ENCODE measurements at regions not wholly inside any gene's neighbourhood (a gene's known extent, or its start where the extent isn't known, plus 50 kb on each side); places are given as distances from the start of the nearest gene placed in this dataset.

DNA sequence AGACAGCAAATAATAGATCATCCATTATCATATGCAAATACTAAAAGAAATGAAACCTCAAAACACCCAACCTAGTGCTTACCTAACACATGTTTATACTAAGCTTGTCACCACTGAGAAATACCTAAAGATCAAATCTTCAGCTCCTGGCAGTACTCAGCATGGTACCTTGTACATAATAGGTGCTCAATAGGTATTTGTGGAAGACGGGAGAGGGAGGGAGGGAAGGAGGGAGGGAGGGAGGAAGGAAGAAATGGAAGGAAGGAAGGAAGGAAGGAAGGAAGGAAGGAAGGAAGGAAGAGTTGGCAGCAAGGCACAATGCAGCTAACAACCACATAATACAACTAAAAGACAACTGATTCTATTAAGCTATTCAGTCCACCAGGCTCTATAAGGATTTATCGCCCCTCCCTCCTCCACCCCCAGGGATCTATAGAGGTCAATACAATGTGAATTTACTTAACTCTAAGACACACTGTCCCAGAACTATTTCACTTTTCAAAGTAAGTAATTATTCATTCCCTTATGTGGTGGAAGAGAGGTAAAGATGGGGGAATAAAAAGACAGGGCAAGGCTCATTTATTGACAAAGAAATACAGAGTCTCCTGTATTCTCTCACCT is 328.9 kb downstream of the PAPSS1 start:
- Histone ChIP-seq H3K27me3 (replicated peaks in 1 of 4; ENCODE audit: control extremely low read depth in 1 of 4, control insufficient read depth in 3 of 4, insufficient read depth in 4 of 4, low read length in 3 of 4) (no peaks in the 10 kb centered on the region), H3K9me3 (ENCODE audit: control extremely low read depth in 1 of 3, control insufficient read depth in 2 of 3, insufficient read depth in 1 of 3, low read length in 2 of 3) (no peaks in the 10 kb centered on the region), H3K79me2 (ENCODE audit: control insufficient read depth, insufficient read depth, low read length) (no peaks in the 10 kb centered on the region), H3K4me3 (ENCODE audit: control extremely low read depth in 1 of 5, extremely low read depth in 1 of 5, insufficient read depth in 1 of 5, low read depth in 2 of 5, low read length in 4 of 5) (no peak overlapping the region), H2AFZ (ENCODE audit: insufficient read depth, low read depth, low read length, poor library complexity, severe bottlenecking) (no peak overlapping the region), H3K4me2 (replicated peaks; ENCODE audit: low read depth, low read length, poor library complexity, severe bottlenecking) (no peak overlapping the region), H4K20me1 (ENCODE audit: control insufficient read depth, insufficient read depth, low read length, poor library complexity, severe bottlenecking) (no peaks in the 10 kb centered on the region), H3K9ac (ENCODE audit: low read length) (no peak overlapping the region), H3K4me1 (ENCODE audit: control insufficient read depth in 2 of 2, insufficient read depth in 2 of 2, low read length in 2 of 2) (no peaks in the 10 kb centered on the region), H3K27ac (ENCODE audit: low read length in 2 of 2) (no peak overlapping the region), H3K36me3 (replicated peaks in 1 of 2; ENCODE audit: control extremely low read depth in 1 of 2, control insufficient read depth in 1 of 2, extremely low read depth in 1 of 2, insufficient read depth in 2 of 2, low read length in 1 of 2) (no peaks in the 10 kb centered on the region)
- H3K27ac Mint-ChIP-seq = no peak overlapping the region
- WGBS (ENCODE audit: insufficient coverage) = no CpG with 5 or more reads among the region's 2 CpGs
- no peak overlapping the region for H3K4me3 Mint-ChIP-seq
- ChIA-PET POLR2A (no interaction called here), CTCF (no interaction called here)
- peaks cover 2% of the 10 kb centered on the region for H3K9me3 Mint-ChIP-seq (ENCODE audit: insufficient read depth)
- TF ChIP-seq EZH2 (IDR thresholded peaks at IDR 0.05; ENCODE audit: borderline replicate concordance, insufficient read depth, low read depth, low read length, poor library complexity, severe bottlenecking) = no peak
- TF ChIP-seq, protein P1, sequence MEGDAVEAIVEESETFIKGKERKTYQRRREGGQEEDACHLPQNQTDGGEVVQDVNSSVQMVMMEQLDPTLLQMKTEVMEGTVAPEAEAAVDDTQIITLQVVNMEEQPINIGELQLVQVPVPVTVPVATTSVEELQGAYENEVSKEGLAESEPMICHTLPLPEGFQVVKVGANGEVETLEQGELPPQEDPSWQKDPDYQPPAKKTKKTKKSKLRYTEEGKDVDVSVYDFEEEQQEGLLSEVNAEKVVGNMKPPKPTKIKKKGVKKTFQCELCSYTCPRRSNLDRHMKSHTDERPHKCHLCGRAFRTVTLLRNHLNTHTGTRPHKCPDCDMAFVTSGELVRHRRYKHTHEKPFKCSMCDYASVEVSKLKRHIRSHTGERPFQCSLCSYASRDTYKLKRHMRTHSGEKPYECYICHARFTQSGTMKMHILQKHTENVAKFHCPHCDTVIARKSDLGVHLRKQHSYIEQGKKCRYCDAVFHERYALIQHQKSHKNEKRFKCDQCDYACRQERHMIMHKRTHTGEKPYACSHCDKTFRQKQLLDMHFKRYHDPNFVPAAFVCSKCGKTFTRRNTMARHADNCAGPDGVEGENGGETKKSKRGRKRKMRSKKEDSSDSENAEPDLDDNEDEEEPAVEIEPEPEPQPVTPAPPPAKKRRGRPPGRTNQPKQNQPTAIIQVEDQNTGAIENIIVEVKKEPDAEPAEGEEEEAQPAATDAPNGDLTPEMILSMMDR (IDR thresholded peaks at IDR 0.05) = no peak
- H3K27me3 Mint-ChIP-seq = no peaks in the 10 kb centered on the region
- DNase-seq = no peak
- ATAC-seq (ENCODE audit: low read depth) = no peak
- no peaks in the 10 kb centered on the region for H3K4me1 Mint-ChIP-seq
- intact Hi-C loops (cut with micrococcal nuclease) = no loop called here

DNA sequence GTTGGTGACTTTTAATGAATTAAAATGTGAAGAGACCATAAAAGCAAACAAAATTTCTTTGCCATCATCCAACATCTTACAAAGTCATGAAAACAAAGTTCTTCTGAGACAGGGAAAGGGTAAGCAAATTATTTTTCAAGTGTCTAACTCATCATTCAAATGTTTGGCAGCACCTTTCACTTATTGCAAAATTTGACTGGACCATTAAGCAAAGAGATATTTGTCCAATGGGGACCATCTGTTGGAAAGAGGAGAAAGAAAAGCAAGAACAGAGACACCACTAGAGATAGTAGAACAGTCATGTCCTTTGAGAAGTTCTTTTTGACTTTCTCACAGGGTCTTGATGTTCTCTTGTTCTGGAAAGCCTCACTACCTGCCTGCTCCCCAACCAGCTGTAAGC is 330.1 kb downstream of the PAPSS1 start:
- Histone ChIP-seq H3K9me3 (ENCODE audit: control extremely low read depth in 1 of 3, control insufficient read depth in 2 of 3, insufficient read depth in 1 of 3, low read length in 2 of 3) (no peaks in the 10 kb centered on the region), H3K27me3 (replicated peaks in 1 of 4; ENCODE audit: control extremely low read depth in 1 of 4, control insufficient read depth in 3 of 4, insufficient read depth in 4 of 4, low read length in 3 of 4) (no peaks in the 10 kb centered on the region), H3K36me3 (replicated peaks in 1 of 2; ENCODE audit: control extremely low read depth in 1 of 2, control insufficient read depth in 1 of 2, extremely low read depth in 1 of 2, insufficient read depth in 2 of 2, low read length in 1 of 2) (no peaks in the 10 kb centered on the region), H2AFZ (ENCODE audit: insufficient read depth, low read depth, low read length, poor library complexity, severe bottlenecking) (no peak overlapping the region), H3K79me2 (ENCODE audit: control insufficient read depth, insufficient read depth, low read length) (no peaks in the 10 kb centered on the region), H3K4me1 (ENCODE audit: control insufficient read depth in 2 of 2, insufficient read depth in 2 of 2, low read length in 2 of 2) (no peaks in the 10 kb centered on the region), H3K4me2 (replicated peaks; ENCODE audit: low read depth, low read length, poor library complexity, severe bottlenecking) (no peak overlapping the region), H3K27ac (ENCODE audit: low read length in 2 of 2) (no peak overlapping the region), H3K4me3 (ENCODE audit: control extremely low read depth in 1 of 5, extremely low read depth in 1 of 5, insufficient read depth in 1 of 5, low read depth in 2 of 5, low read length in 4 of 5) (no peak overlapping the region), H3K9ac (ENCODE audit: low read length) (no peak overlapping the region), H4K20me1 (ENCODE audit: control insufficient read depth, insufficient read depth, low read length, poor library complexity, severe bottlenecking) (no peaks in the 10 kb centered on the region)
- H3K4me3 Mint-ChIP-seq = no peak overlapping the region
- intact Hi-C loops (cut with micrococcal nuclease) = no loop called here
- H3K9me3 Mint-ChIP-seq (ENCODE audit: insufficient read depth) = peaks cover 2% of the 10 kb centered on the region
- H3K27me3 Mint-ChIP-seq = no peaks in the 10 kb centered on the region
- ChIA-PET POLR2A (no interaction called here), CTCF (no interaction called here)
- H3K4me1 Mint-ChIP-seq = no peaks in the 10 kb centered on the region
- TF ChIP-seq EZH2 (IDR thresholded peaks at IDR 0.05; ENCODE audit: borderline replicate concordance, insufficient read depth, low read depth, low read length, poor library complexity, severe bottlenecking) = no peak
- TF ChIP-seq, protein P1 (IDR thresholded peaks at IDR 0.05) = no peak
- no peak for DNase-seq
- no peak overlapping the region for H3K27ac Mint-ChIP-seq
- ATAC-seq (ENCODE audit: low read depth) = no peak

Measured in B cell (primary cell).